Body of pancreas (tissue), 4 donors: ENCODE measurements at regions not wholly inside any gene's neighbourhood (a gene's known extent, or its start where the extent isn't known, plus 50 kb on each side); places are given as distances from the start of the nearest gene placed in this dataset.
"Not testable (repeated sequence)": the region's sequence is repeated elsewhere in the genome, so short reads cannot be mapped to it uniquely, and the experiment has no call there.

Experiments used
- ATAC-seq: fragments of 150-250 bp; one replicate; pipeline ENCODE4 v1.9.1; 2016
- DNase-seq, 4 donors: peaks; one replicate each; pipeline ENCODE4 v3.0.0-alpha.2; 2019
- H3K27ac ChIP-seq, 4 donors: fragments of 200-600 bp; sonication (generic); 1 replicate in 3 of 4; 2 replicates in 1 of 4; pipeline versions ENCODE4 v1.5.1 to v1.6.1; 2016 to 2019; ENCODE audit warnings: mild to moderate bottlenecking in 1 of 4, mixed read lengths in 1 of 4, moderate library complexity in 1 of 4
- H3K27me3 ChIP-seq, 2 donors: fragments of 200-600 bp; sonication (generic); one replicate each; pipeline ENCODE4 v1.6.0; 2016; ENCODE audit warnings: mild to moderate bottlenecking in 1 of 2
- H3K36me3 ChIP-seq, 2 donors: fragments of 200-600 bp; sonication (generic); replicated peaks in 1 of 2; 2 replicates each; pipeline ENCODE4 v1.5.1; 2016; ENCODE audit warnings: low read depth in 2 of 2; ENCODE audit not compliant: insufficient read depth in 1 of 2
- H3K4me1 ChIP-seq: fragments of 200-600 bp; sonication (generic); one replicate; pipeline ENCODE4 v1.6.0; 2016
- H3K4me3 ChIP-seq, 2 donors: fragments of 200-600 bp; sonication (generic); 1 replicate in 1 of 2; 2 replicates in 1 of 2; pipeline ENCODE4 v1.5.1; 2016 to 2019
- H3K9me3 ChIP-seq, 3 donors: fragments of 200-600 bp; sonication (generic); 1 replicate in 2 of 3; 2 replicates in 1 of 3; pipeline ENCODE4 v1.5.1; 2016
- CTCF ChIP-seq, 7 experiments: fragments of 450-650 bp in 4 of 7; fragments of 200-600 bp in 3 of 7; sonication (generic) in 3 of 7; IDR thresholded peaks; one replicate each; pipeline ENCODE4 v1.5.1; 2016 to 2019; ENCODE audit warnings: antibody characterized with exemption in 7 of 7
- WGBS, 2 donors: methylation state at CpG; one replicate each; pipeline ENCODE4 v1.1.5; 2017; 5-methylcytosine and 5-hydroxymethylcytosine counted together
- intact Hi-C: fragments of 100-400 bp; cut with DNase I; formaldehyde crosslinking; loops from one replicate; pipeline ENCODE4 v1.15.1; 2023

GRCh38 chr17:15802917-15803316 is 70.8 kb downstream of the TBC1D26 start:
- ATAC-seq, H3K4me1 ChIP-seq, intact Hi-C loops, H3K27me3 ChIP-seq, DNase-seq, H3K4me3 ChIP-seq, H3K27ac ChIP-seq, H3K9me3 ChIP-seq, H3K36me3 ChIP-seq: not testable (repeated sequence)
- 100% methylated on average over 1 of the region's 1 CpG for WGBS, 2 donors

GRCh38 chr17:15806825-15807224 is 74.7 kb downstream of the TBC1D26 start:
- H3K4me3 ChIP-seq, DNase-seq, ATAC-seq, H3K27ac ChIP-seq, H3K36me3 ChIP-seq, H3K27me3 ChIP-seq, intact Hi-C loops, H3K9me3 ChIP-seq, H3K4me1 ChIP-seq: not testable (repeated sequence)
- WGBS, 2 donors, result 69 to 81% methylated on average over 3 to 4 of the region's 4 CpGs

GRCh38 chr17:15813388-15813787 is 81.3 kb downstream of the TBC1D26 start:
- WGBS, 2 donors, result 71 to 80% methylated on average over 3 of the region's 7 CpGs
- H3K4me1 ChIP-seq, H3K27me3 ChIP-seq, DNase-seq, H3K4me3 ChIP-seq, H3K27ac ChIP-seq, intact Hi-C loops, H3K36me3 ChIP-seq, ATAC-seq, H3K9me3 ChIP-seq: not testable (repeated sequence)

GRCh38 chr17:15814003-15814402 is 81.9 kb downstream of the TBC1D26 start:
- H3K36me3 ChIP-seq, H3K27me3 ChIP-seq, intact Hi-C loops, H3K4me3 ChIP-seq, ATAC-seq, H3K4me1 ChIP-seq, H3K9me3 ChIP-seq, DNase-seq, H3K27ac ChIP-seq: not testable (repeated sequence)
- 41 to 50% methylated on average over 3 of the region's 3 CpGs for WGBS, 2 donors

- intact Hi-C loops, H3K36me3 ChIP-seq, DNase-seq, H3K4me1 ChIP-seq, H3K27me3 ChIP-seq, H3K4me3 ChIP-seq, H3K27ac ChIP-seq, ATAC-seq, H3K9me3 ChIP-seq: not testable (repeated sequence)
- WGBS, 2 donors, result 90 to 94% methylated on average over 9 to 17 of the region's 20 CpGs
These were observed 85.8 kb downstream of the TBC1D26 start for GRCh38 chr17:15817861-15818260.

GRCh38 chr17:15822280-15822679 is 90.2 kb downstream of the TBC1D26 start:
- intact Hi-C loops, H3K4me1 ChIP-seq, H3K9me3 ChIP-seq, ATAC-seq, H3K36me3 ChIP-seq, H3K27me3 ChIP-seq, H3K4me3 ChIP-seq, H3K27ac ChIP-seq, DNase-seq: not testable (repeated sequence)
- WGBS, 2 donors, result 58 to 100% methylated on average over 1 to 4 of the region's 5 CpGs

GRCh38 chr17:15828727-15829314 is 96.7 kb downstream of the TBC1D26 start:
- H3K4me3 ChIP-seq, result not testable (repeated sequence)

GRCh38 chr17:15830221-15830620 is 98.1 kb downstream of the TBC1D26 start:
- H3K9me3 ChIP-seq, ATAC-seq, H3K27ac ChIP-seq, H3K4me3 ChIP-seq, H3K4me1 ChIP-seq, DNase-seq, intact Hi-C loops, H3K36me3 ChIP-seq, H3K27me3 ChIP-seq: not testable (repeated sequence)
- 58 to 66% methylated on average over 4 of the region's 4 CpGs for WGBS, 2 donors

More at GRCh38 chr17:15828727-15829314, 96.7 kb downstream of the TBC1D26 start:
- DNase-seq (peak; percentile 81 to 87 (median 84)), ATAC-seq (peak; percentile 99)
- TF ChIP-seq CTCF (IDR thresholded peaks at IDR 0.05), result peak; percentile 72 to 98 (median 93)
- intact Hi-C loops, H3K9me3 ChIP-seq, H3K4me1 ChIP-seq, H3K27me3 ChIP-seq, H3K27ac ChIP-seq, H3K36me3 ChIP-seq: not testable (repeated sequence)
- 1 to 3% methylated on average over 9 to 10 of the region's 10 CpGs for WGBS, 2 donors

- intact Hi-C loops, H3K36me3 ChIP-seq, H3K27ac ChIP-seq, ATAC-seq, H3K27me3 ChIP-seq, H3K4me1 ChIP-seq, H3K9me3 ChIP-seq, H3K4me3 ChIP-seq: not testable (repeated sequence)
- peak in 1 of 4 donors; percentile 6 for DNase-seq
- 59 to 61% methylated on average over 6 of the region's 6 CpGs for WGBS, 2 donors
These were observed 99.1 kb downstream of the TBC1D26 start for GRCh38 chr17:15831182-15831581.

- H3K9me3 ChIP-seq, H3K27ac ChIP-seq, H3K4me3 ChIP-seq, H3K27me3 ChIP-seq, ATAC-seq, H3K36me3 ChIP-seq, intact Hi-C loops, H3K4me1 ChIP-seq: not testable (repeated sequence)
- peak in 1 of 4 donors; percentile 6 for DNase-seq
- WGBS, 2 donors, result 68 to 72% methylated on average over 7 to 11 of the region's 11 CpGs
These were observed 100.9 kb downstream of the TBC1D26 start for GRCh38 chr17:15832921-15833480.

GRCh38 chr17:15833890-15834289 is 101.8 kb downstream of the TBC1D26 start:
- intact Hi-C loops, ATAC-seq, H3K9me3 ChIP-seq, H3K27me3 ChIP-seq, H3K36me3 ChIP-seq, H3K4me3 ChIP-seq, H3K4me1 ChIP-seq, H3K27ac ChIP-seq, DNase-seq: not testable (repeated sequence)
- WGBS, 2 donors, result 52 to 62% methylated on average over 4 to 5 of the region's 5 CpGs
